ENCODE measurements at regions not wholly inside any gene's neighbourhood (a gene's known extent, or its start where the extent isn't known, plus 50 kb on each side); places are given as distances from the start of the nearest gene placed in this dataset.

DNA sequence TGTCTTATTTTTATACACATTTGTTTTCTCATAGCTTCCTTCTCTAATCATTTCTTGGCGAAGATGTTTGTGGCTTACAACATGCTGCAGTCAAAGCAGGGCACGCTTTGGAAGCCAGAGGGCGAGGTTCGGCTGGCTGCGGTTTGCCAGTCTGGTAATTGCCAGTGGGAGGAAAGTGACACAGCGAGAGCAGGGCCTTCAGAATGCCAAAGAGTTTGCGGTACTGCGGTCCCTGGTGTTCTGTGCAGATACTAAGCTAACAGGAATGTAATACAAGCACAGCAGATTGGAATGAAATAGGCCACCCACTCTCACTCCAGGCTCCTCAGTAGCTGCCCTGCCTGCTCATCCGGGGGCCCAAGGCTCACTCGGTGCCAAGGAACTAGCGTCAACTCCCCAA, 58.7 kb upstream of the TGM3 start:
- DNase-seq = no peak

DNA sequence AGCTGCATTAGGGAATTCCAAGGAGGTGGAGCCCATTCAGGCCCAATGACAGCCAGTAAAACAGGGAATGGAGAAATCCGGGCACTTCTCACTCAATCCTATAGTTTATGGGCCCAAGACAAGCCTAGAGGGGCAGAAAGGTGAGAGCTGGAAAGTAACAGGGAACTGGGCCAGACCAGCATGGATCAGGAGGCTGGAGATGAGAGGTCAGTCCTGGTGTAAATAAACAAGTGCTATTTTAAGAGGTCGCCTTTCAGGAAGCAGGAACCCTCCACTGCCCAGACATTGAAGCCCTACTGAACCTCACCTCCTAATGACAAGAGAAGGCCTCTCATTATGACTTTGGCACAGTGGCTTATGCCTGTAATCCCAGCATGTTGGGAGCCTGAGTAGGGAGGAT, 57.2 kb upstream of the TGM3 start:
- DNase-seq = no peak

DNA sequence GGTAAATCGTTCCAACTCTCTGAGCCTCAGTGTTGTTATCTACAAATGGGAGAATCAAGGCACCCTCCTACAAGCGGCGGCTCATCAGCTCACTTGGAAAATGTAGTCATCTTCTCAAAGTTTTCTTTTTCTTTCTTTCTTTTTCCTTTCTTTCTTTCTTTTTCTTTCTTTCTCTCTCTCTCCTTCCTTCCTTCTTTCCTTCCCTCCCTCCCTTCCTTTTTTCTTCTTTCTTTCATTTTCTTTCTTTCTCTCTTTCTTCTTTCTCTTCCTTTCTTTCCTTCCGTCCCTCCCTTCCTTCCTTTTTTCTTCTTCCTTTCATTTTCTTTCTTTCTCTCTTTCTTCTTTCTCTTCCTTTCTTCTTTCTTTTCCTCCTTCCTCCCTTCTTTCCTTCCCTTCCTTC, 55.0 kb upstream of the TGM3 start:
- DNase-seq = no peak

DNA sequence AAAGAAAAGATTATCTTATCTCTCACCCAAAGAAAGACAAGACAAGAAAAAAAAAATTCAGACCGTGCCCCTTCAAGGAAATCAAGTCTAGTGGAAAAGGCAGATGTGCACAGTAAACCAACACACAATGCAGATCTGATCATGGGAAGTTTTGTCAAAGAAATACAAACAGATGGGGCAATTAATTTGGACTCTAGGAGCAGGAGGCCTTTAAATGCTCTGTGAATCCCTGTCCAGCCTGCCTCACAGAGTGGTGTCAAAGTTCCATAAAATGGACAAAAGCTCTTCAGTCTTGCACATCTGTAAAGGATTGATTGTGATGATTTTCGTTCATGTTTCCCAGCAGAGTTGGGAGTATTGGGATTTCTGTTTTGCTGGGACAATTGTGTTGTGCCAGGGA, 53.1 kb upstream of the TGM3 start:
- DNase-seq = no peak

- DNase-seq = no peak
Measured at GRCh38 chr20:2244523-2244922, 51.3 kb upstream of the TGM3 start.

- DNase-seq = no peak
Measured at GRCh38 chr20:2244993-2245392, 50.8 kb upstream of the TGM3 start.

DNA sequence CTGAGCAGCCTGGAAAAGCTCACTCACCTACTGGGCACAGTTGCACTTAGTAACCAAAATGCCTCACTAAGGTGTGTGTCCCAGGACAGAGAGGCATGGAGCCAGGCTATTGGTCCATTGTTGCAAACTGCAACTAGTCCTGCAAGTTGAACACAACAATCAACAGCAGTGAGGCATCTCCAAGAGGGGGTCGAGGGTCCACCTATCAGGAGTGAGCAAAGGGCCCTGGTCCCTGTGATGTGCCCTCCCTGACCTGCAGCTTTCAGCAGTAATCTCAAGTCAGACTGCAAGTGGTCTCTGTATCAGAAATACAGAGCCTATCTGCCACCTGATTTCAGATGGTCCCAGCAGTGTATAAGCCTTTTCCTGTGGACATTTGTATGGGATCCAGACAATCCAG, 50.2 kb upstream of the TGM3 start:
- no peak for DNase-seq
